ENCODE measurements at regions not wholly inside any gene's neighbourhood (a gene's known extent, or its start where the extent isn't known, plus 50 kb on each side); places are given as distances from the start of the nearest gene placed in this dataset.
"Not testable (repeated sequence)": the region's sequence is repeated elsewhere in the genome, so short reads cannot be mapped to it uniquely, and the experiment has no call there.

DNA sequence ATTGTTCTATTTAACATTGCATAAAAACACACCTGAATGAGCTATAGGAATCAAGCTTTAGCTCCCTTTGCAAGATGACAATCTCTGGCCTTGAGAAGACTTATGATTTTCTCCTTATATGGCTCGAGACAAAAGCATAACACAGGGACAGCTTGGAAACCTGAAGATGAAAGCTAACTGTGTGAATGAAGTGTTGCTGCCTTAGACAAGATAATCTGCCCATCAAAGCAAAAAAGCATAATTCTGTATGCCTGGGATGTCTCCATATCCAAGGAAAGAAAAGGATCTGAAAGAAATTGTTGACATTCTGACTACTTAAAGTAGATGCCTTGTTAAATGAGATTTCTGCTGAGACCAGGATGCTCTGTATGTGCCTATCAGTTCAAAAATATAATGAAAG lies 526.7 kb upstream of the TOM1L1 start:
- POLR2A ChIA-PET (ENCODE audit: unreplicated experiment), result no interaction called here
- dilution Hi-C loops (cut with HindIII; ENCODE audit: low sequenced_read_pairs, unreplicated experiment), result no loop called here

DNA sequence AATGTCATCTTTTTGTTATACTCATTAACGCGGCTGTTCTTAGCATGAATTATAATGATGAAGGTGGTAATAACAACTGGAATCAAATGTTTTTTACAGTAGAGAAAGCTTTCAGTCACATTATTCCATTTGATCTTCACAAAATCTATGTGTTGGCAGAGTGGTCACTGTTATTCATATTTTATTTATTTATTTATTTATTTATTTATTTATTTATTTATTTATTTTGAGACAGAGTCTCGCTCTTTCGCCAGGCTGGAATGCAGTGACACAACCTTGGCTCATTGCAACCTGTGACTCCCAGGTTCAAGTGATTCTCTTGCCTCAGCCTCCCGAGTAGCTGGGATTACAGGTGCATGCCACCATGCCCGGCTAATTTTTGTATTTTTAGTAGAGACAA lies 524.2 kb upstream of the TOM1L1 start:
- H3K4me3 ChIP-seq (ENCODE audit: insufficient read depth, low read depth, low read length); H3K27me3 ChIP-seq (ENCODE audit: control insufficient read depth, insufficient read depth, low read length); H2AK5ac ChIP-seq (ENCODE audit: low read depth, low read length); H4K8ac ChIP-seq (ENCODE audit: low read depth in 2 of 2, low read length in 2 of 2); H4K91ac ChIP-seq (ENCODE audit: insufficient read depth, low read depth, low read length); H3K23ac ChIP-seq (ENCODE audit: low read depth, low read length); H2AK9ac ChIP-seq (replicated peaks; ENCODE audit: low read depth, low read length, poor library complexity); H3K27ac ChIP-seq (ENCODE audit: insufficient read depth, low read length); H3K9me1 ChIP-seq (ENCODE audit: insufficient read depth, low read length); H4K20me1 ChIP-seq (ENCODE audit: insufficient read depth, low read length); dilution Hi-C loops (cut with HindIII; ENCODE audit: low sequenced_read_pairs, unreplicated experiment); H2BK20ac ChIP-seq (ENCODE audit: low read depth, low read length); H2AFZ ChIP-seq (replicated peaks; ENCODE audit: low read length, poor library complexity); H2BK120ac ChIP-seq (ENCODE audit: low read depth, low read length); H2BK5ac ChIP-seq (ENCODE audit: low read depth, low read length, poor library complexity, severe bottlenecking); DNase-seq; H3K14ac ChIP-seq (replicated peaks; ENCODE audit: low read depth, low read length); H3K36me3 ChIP-seq (ENCODE audit: control insufficient read depth, insufficient read depth, low read length); ATAC-seq (ENCODE audit: low read depth); CTCF ChIA-PET; H3K4me2 ChIP-seq (ENCODE audit: low read depth, low read length); H3K18ac ChIP-seq (ENCODE audit: low read depth, low read length); H3K79me1 ChIP-seq (ENCODE audit: low read depth in 1 of 2, low read length in 2 of 2); H3K4ac ChIP-seq (ENCODE audit: low read depth, low read length); H3K4me1 ChIP-seq (ENCODE audit: control insufficient read depth, insufficient read depth, low read length); BruUV-seq (replicated peaks); H4K5ac ChIP-seq (ENCODE audit: low read depth, low read length); H3K56ac ChIP-seq (ENCODE audit: extremely low read depth, insufficient read depth, low read length); in situ Hi-C loops (cut with MboI; ENCODE audit: low sequenced_read_pairs); H3K9me3 ChIP-seq (ENCODE audit: control insufficient read depth, insufficient read depth, low read length); intact Hi-C loops (cut with micrococcal nuclease); H3K9ac ChIP-seq (ENCODE audit: low read depth, low read length); H2BK15ac ChIP-seq (ENCODE audit: low read depth, low read length): not testable (repeated sequence)
- no CpG with 5 or more reads among the region's 6 CpGs for WGBS, 2 experiments (ENCODE audit: extremely low coverage in 2 of 2, insufficient read length in 1 of 2)
- POLR2A ChIA-PET (ENCODE audit: unreplicated experiment), result interaction anchor here (0.7 kb wide), 1 partner anchor 12 kb away, joined by 6 read pairs; no protein-coding TSS in a partner anchor

More for the DNA sequence above, 526.7 kb upstream of the TOM1L1 start:
- Histone ChIP-seq H3K27me3 (ENCODE audit: control insufficient read depth, insufficient read depth, low read length) (no peaks in the 10 kb centered on the region), H4K8ac (ENCODE audit: low read depth in 2 of 2, low read length in 2 of 2) (no peak overlapping the region), H4K20me1 (ENCODE audit: insufficient read depth, low read length) (no peaks in the 10 kb centered on the region), H2AFZ (replicated peaks; ENCODE audit: low read length, poor library complexity) (no peak overlapping the region), H3K9me1 (ENCODE audit: insufficient read depth, low read length) (no peaks in the 10 kb centered on the region), H3K14ac (replicated peaks; ENCODE audit: low read depth, low read length) (no peak overlapping the region), H3K9ac (ENCODE audit: low read depth, low read length) (no peak overlapping the region), H3K79me1 (ENCODE audit: low read depth in 1 of 2, low read length in 2 of 2) (no peaks in the 10 kb centered on the region), H3K56ac (ENCODE audit: extremely low read depth, insufficient read depth, low read length) (no peak overlapping the region), H2AK5ac (ENCODE audit: low read depth, low read length) (no peak overlapping the region), H3K4ac (ENCODE audit: low read depth, low read length) (no peak overlapping the region), H3K18ac (ENCODE audit: low read depth, low read length) (no peak overlapping the region), H3K27ac (ENCODE audit: insufficient read depth, low read length) (no peak overlapping the region), H2BK20ac (ENCODE audit: low read depth, low read length) (no peak overlapping the region), H2BK5ac (ENCODE audit: low read depth, low read length, poor library complexity, severe bottlenecking) (no peak overlapping the region), H3K9me3 (ENCODE audit: control insufficient read depth, insufficient read depth, low read length) (peaks cover 7% of the 10 kb centered on the region), H3K4me3 (ENCODE audit: insufficient read depth, low read depth, low read length) (no peak overlapping the region), H2AK9ac (replicated peaks; ENCODE audit: low read depth, low read length, poor library complexity) (no peak overlapping the region), H2BK15ac (ENCODE audit: low read depth, low read length) (no peak overlapping the region), H3K4me1 (ENCODE audit: control insufficient read depth, insufficient read depth, low read length) (no peaks in the 10 kb centered on the region), H2BK120ac (ENCODE audit: low read depth, low read length) (no peak overlapping the region), H4K5ac (ENCODE audit: low read depth, low read length) (no peak overlapping the region), H3K4me2 (ENCODE audit: low read depth, low read length) (no peak overlapping the region), H4K91ac (ENCODE audit: insufficient read depth, low read depth, low read length) (no peak overlapping the region), H3K23ac (ENCODE audit: low read depth, low read length) (no peak overlapping the region), H3K36me3 (ENCODE audit: control insufficient read depth, insufficient read depth, low read length) (no peaks in the 10 kb centered on the region)
- no CpG with 5 or more reads among the region's 1 CpG for WGBS, 2 experiments (ENCODE audit: extremely low coverage in 2 of 2, insufficient read length in 1 of 2)
- BruUV-seq (replicated peaks), result no TSS peak
- CTCF ChIA-PET, result interaction anchor here (0.6 kb wide), 1 partner anchor 194 kb away, joined by 4 read pairs; no protein-coding TSS in a partner anchor
- TF ChIP-seq FOS (IDR thresholded peaks at IDR 0.05; ENCODE audit: low read depth, low read length) (no peak), RCOR1 (IDR thresholded peaks at IDR 0.05; ENCODE audit: insufficient replicate concordance, low read length) (no peak), SMC3 (IDR thresholded peaks at IDR 0.05; ENCODE audit: low read depth, low read length) (no peak), RAD21 (IDR thresholded peaks at IDR 0.05; ENCODE audit: low read length) (no peak), MAFK (IDR thresholded peaks at IDR 0.05; ENCODE audit: low read depth, low read length) (no peak)
- TF ChIP-seq, protein P1, sequence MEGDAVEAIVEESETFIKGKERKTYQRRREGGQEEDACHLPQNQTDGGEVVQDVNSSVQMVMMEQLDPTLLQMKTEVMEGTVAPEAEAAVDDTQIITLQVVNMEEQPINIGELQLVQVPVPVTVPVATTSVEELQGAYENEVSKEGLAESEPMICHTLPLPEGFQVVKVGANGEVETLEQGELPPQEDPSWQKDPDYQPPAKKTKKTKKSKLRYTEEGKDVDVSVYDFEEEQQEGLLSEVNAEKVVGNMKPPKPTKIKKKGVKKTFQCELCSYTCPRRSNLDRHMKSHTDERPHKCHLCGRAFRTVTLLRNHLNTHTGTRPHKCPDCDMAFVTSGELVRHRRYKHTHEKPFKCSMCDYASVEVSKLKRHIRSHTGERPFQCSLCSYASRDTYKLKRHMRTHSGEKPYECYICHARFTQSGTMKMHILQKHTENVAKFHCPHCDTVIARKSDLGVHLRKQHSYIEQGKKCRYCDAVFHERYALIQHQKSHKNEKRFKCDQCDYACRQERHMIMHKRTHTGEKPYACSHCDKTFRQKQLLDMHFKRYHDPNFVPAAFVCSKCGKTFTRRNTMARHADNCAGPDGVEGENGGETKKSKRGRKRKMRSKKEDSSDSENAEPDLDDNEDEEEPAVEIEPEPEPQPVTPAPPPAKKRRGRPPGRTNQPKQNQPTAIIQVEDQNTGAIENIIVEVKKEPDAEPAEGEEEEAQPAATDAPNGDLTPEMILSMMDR (conservative IDR thresholded peaks at IDR 0.05; ENCODE audit: low read depth, low read length), result no peak
- TF ChIP-seq, protein P2, sequence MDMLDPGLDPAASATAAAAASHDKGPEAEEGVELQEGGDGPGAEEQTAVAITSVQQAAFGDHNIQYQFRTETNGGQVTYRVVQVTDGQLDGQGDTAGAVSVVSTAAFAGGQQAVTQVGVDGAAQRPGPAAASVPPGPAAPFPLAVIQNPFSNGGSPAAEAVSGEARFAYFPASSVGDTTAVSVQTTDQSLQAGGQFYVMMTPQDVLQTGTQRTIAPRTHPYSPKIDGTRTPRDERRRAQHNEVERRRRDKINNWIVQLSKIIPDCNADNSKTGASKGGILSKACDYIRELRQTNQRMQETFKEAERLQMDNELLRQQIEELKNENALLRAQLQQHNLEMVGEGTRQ (IDR thresholded peaks at IDR 0.05; ENCODE audit: low read depth, low read length), result no peak
- intact Hi-C loops (cut with micrococcal nuclease), result no loop called here
- ATAC-seq (ENCODE audit: low read depth), result no peak
- in situ Hi-C loops (cut with MboI; ENCODE audit: low sequenced_read_pairs), result no loop called here
- no peak for DNase-seq

Measured in IMR-90 (cell line).